NCI-H146 (cell line): ENCODE measurements at regions not wholly inside any gene's neighbourhood (a gene's known extent, or its start where the extent isn't known, plus 50 kb on each side); places are given as distances from the start of the nearest gene placed in this dataset.
"Not testable (repeated sequence)": the region's sequence is repeated elsewhere in the genome, so short reads cannot be mapped to it uniquely, and the experiment has no call there.

Experiments
- DNase-seq: peaks from one replicate; lab custom pipeline; 2025; lab: John Stamatoyannopoulos, UW

DNA sequence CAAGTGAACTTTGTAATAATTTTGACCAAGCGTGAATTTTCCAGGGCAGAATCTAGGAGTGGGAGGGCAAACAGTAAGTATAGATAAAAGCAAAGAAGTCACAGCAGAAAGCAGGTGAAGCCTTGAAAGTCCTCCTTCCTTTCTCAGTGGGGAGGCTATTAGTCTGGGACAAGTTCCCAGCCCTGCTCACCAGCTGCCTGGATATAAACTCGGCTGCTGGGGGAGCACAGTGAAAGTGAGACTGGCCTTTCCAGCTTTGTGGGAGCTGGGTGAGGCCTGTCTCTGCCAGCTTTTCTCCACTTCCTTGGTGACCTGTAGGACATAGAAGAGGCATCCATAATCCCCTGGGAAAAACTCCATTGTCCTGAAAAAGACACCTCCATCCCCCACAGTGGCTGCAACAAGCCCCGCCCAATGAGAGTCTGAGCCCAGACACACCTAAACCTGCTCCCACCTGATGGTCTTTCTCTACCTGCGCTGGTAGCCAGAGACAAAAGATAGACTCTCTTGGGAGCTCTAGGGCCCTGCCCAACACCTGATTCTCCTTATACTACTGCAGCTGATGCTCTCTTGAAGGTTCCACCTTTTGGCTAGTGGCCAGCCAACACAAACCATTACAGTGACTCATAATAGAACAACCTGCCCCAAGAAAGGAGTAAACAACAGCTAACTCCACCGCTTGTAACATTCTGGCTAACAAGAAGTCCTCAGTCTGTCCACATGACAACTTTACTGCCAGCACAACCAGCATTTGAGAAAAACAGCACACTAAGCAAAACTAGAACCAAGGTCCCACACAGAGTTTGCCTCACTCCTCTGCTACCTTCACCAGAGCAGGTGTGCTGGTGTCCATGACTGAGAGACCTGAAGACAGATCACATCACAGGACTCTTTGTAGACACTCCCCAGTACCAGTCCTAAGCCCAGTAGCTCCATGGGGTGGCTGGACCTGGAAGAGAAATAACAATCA is 252.2 kb upstream of the SLITRK6 start:
- DNase-seq, result peak; percentile 21

DNA sequence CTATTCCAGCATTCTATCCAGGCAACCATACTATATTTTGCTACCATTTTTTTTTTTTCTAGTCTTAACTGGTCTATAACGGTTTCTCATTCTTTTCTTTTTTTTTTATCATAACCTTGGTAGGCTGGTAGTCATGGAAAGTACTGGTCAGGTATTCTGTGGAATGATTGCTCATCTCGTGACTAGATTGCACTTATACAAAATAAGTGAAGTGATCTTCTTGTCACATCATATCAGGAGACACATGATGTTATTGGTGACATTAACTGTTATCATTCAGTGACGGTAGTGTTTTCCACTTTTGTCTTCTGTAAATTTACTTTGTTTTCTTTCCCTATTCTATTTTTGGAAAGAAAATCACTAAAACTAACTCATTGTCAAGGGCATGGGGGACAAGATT is 239.3 kb upstream of the SLITRK6 start:
- DNase-seq, result no peak

DNA sequence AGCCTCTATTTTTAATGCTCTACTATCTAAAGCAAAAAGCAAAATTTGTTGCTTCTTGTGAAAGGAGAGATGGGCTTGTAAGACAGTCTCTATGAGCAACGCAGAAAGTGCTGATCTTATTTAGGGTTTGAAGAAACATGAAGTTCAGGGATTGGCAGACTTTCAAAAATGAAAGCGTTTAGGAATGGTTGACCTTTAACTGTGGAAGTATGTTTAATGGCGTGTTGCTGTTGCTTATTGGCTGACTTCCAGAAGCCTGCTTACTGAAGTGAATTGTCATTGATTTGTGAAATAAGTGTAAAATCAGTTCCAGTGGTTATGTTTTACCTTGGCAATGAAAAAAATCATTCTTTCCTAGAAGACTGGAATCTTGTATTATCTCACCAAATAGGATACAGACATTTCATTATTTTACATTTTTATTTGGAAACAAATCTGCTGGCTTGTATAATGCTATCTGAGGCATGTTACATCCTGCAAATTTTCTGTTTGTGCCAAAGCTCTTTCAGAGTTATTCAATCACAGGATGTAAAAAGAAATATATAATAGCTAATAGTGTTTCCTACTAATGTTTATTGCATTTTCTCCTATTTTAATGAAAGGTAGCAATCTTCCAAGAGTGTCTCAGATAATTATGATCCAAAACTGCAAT is 221.3 kb upstream of the SLITRK6 start:
- peak; percentile 44 for DNase-seq

DNA sequence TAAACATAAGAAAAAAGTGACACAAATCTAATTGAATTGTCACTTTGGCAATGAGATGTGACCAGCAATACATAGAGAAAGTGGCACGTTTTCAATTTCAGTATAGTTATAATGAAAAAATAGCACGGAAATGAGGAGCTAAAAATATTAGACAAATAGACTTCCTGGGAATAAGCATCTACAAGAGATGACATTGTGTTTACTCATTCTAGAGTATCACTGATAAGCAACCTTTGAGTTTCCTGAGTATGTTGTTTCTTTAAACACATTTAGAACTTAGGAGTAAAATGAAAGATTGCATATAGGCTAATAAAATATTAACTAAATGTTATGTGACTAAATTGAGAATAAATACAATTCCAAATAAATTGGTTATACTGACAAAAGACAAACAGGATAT is 207.1 kb upstream of the SLITRK6 start:
- DNase-seq, result no peak

DNA sequence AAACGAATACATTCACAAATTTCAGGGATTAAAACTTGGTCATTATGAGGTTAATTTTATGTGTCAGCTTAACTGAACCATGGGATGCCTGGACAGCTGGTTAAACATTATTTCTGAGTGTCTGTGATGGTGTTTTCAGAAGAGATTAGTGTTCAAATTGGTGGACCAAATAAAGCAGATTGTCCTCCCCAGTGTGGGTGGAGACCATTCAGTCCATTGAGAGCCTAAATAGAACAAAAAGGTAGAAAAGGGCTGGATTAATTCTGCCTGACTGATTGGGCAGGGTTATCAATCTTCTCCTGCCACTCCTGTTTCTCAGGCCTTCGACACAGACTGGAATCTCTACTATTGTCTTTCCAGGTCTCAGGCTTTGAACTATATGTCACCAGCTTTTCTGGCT is 203.8 kb upstream of the SLITRK6 start:
- peak; percentile 99 for DNase-seq

DNA sequence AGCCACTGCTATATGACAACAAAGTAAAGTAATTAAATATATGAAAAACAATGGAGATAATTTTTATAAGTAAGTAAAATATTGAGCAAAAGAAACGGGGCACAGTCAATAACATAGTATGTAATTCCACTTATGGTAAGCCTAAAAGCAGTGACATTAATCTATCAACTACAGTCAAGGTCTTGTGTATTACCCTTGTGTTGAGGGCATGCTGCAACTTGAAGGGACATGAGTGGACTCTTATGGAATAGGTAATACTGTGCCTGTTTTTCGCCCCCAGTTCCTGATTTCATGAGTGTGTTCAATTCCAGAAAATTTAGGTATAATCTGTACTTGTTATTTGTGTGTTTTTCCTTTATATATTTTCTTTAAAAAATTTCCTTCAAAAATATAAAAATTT is 201.3 kb upstream of the SLITRK6 start:
- DNase-seq, result peak; percentile 7

DNA sequence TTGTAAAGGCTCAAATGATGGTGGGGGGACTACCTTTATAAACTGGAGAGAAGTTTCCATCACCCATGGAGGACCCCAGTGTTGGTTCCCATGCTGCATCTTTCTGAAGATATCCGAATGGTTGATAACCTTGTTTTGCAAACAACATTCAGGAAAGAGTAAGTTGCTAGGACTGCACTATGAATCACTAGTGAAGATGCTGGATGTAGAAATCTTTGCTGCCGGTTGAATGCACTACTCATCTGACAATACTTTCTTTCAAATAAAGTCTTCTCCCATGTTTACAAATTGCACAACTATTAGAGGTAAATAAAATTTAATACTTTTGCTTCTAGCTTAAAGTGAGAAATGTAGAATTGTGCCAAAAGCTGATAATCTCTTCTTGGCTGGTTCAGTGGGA is 198.4 kb upstream of the SLITRK6 start:
- DNase-seq, result no peak

DNA sequence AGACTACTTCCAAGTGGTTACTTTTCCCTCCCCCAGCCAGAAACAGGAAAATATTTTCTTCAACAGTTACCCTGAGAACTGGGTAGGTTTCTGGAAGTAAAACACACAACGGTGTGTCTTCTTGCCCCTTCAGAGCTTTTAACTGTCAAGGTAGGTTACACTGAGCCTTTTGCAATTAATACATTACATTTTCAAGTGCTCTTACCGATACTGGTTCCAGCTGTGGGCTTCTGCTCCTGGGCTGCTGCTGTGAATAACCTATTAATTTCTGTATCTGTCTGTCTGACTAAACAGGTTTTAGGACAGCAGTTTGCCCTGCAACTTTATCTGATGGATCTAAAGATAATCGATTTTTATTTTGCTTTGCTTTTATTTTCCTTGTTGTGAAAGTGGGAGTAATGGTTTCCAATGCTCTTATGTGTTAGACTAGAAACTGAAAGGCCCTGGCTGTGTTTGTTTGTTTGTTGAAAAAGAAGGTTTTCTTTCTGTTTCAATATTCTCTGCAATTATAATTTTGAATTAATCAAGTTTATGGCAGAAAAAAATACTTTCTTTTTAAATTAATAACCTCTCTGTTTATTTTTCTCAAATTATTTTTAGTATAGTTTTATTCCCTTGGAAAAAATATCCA is 196.7 kb upstream of the SLITRK6 start:
- DNase-seq, result peak; percentile 46

DNA sequence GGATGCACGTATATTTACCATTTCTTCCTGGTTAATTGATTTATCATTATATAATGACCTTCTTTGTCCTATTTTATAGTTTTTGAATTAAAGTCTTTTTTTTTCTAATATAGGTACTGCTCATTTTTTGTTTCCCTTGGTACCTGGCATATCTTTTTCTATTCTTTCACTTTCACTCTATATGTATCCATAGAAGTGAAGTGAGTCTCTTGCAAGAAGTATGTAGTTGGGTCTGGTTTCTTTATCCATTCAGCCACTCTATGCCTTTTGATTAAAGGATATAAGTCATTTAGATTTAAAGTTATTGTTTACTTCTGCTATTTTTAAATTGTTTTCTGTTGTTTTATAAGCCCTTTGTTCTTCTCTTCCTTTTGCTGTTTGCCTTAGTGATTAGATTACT is 194.3 kb upstream of the SLITRK6 start:
- DNase-seq, result no peak

DNA sequence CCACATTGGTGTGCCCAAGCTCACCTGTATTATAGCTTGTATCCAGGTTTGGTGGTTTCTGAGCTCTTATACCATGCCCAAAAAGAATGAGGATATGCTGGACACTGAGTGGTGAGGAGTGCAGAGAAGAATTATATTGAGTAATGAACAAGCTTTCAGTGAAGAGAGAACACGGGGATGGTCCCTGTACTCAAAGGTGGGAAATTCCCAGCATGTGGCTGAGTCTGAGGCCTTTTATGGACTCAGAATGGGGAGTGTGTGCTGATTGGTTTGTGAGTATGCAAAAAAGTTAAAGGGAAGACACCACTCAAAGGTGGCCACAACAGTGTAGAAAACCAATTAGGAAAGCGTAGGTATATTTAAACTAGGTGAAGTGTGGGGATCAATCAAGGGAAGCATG is 191.2 kb upstream of the SLITRK6 start:
- DNase-seq, result no peak

DNA sequence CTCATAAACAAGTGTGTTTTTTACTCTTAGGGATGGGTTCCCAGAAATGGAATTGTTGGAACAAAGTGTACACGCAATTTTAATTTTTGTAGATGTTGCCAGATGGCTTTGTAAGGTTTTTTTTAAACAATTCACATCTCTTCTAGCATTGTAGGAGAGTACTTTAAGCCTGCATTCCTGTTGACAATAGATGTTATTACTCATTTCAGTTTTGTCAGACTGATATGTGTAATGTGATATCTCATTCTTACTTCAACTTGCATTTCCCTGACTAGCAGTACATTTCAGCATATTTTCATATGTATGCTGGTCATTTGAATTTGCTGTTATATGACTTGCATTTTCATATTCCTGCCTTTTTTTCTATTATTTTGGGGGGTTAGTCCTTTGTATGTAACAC is 186.6 kb upstream of the SLITRK6 start:
- DNase-seq, result no peak

DNA sequence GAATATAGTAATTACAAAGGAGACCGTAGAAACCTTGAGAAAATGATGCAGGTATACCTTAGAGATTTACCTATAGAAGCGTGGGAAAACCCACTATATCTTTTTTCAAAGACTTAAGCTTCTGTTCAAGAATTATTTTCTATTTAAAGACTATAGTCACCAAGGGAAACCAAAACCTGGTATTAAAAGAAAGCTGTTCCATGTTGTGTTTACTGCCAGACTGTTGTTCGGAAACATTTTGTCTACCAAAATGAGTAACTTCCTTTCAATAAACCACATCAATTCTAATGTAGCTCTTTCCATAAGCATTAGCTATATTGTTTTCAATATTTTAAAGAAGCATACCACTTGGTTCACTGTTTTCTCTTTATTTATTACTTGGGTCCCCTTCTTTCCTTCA is 182.9 kb upstream of the SLITRK6 start:
- no peak for DNase-seq

DNA sequence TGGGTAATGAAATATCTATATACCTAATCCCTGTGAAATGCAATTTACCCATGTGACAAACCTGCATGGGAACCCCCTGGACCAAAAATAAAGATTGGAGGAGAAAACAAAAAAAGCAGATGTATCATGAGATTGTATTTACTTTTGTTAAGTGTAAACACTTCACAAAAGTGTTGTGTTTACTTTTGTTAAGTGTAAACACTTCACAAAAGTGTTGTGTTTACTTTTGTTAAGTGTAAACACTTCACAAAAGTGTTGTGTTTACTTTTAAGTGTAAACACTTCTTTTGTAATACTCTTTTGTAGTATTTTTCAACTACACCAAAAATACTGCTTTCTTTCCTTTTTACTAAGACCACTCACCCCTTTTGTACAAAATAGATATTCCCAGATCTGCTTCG is 181.2 kb upstream of the SLITRK6 start:
- not testable (repeated sequence) for DNase-seq

DNA sequence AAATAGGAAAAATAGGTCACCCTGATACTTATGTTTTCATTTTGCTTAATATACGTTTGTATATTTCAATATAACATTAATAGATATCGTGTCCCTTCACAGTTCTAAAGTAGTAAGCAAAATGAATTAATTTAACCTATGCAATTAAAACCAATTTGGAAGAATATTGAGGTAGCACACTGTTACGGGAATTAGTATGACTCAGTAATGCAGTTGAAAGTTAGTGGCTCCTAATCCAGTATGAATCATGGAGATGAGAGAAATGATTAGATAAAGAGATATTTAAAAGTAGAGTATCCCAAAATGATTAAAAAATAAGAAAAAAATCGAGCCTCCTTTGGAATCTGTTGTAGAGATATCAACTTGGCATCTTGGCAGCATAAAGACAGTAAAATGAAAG is 177.0 kb upstream of the SLITRK6 start:
- DNase-seq, result no peak

DNA sequence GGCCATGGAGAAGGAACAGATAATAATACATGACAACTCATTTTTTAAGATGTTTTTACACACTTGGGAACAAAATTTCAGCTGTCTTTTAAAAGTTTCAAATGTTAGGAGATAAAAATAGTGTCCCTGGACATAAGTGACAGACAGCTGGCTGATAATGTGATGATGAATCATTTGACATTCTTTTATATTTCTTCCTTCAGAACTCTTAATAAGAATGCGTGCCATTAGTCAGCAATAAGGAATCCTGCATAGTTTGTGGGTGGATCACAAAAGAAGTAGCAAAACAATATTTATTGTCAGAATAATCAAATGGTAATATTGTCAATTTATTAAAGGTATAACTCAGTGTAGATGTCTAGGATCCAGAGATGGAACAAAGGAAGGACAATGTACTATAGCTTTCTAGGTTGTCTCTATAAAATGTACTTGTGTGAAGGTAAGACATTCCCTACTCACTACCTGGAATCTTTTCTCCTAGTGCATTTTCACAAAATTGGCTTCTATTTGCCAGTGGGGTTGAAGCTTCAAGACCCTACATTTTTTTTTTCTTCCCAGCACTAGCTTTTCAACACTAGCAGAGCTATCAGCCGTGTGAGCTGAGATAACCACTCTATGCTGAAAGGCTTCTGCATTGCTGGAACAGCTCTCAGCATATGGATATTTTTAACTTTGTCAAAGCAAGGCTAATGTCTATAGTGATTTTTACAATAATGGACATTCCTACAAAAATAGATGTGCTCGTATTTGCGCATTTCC is 175.6 kb upstream of the SLITRK6 start:
- no peak for DNase-seq

DNA sequence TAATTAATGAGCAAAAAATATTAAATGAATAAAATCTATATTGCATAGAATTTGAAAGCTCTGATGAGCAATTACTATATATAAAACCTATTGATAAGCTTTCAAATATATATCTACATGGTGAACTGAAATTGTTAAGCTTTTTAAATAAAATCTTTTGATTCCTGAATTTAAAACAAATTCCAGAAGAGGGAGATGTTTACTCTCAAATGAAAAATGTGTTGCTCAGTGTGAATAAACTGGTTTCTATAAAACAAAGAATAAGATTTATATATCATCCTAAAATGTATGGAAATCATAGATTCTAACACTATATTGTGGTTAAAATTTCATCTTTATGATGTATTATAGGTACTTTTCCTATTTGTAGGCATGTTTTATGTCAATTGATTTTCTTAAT is 171.5 kb upstream of the SLITRK6 start:
- DNase-seq, result no peak

DNA sequence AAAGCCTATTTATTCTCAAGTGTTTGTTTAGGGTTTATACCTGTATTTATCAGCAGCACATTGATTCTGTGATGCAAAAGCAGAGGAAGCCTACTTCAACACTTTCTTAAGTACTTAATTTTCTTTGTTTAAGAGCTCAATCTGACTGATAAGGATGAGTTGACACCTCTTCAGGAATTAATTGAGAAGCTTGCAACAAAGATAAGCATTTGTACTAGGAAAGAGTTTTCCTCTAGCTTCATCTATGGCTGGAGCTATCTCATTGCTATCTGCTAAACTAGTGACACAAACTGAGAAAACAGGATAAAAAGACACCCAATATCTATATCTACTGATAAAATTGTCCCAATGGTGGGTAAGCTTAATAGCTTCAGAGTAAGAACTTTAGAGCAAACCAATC is 170.1 kb upstream of the SLITRK6 start:
- DNase-seq, result peak; percentile 5

DNA sequence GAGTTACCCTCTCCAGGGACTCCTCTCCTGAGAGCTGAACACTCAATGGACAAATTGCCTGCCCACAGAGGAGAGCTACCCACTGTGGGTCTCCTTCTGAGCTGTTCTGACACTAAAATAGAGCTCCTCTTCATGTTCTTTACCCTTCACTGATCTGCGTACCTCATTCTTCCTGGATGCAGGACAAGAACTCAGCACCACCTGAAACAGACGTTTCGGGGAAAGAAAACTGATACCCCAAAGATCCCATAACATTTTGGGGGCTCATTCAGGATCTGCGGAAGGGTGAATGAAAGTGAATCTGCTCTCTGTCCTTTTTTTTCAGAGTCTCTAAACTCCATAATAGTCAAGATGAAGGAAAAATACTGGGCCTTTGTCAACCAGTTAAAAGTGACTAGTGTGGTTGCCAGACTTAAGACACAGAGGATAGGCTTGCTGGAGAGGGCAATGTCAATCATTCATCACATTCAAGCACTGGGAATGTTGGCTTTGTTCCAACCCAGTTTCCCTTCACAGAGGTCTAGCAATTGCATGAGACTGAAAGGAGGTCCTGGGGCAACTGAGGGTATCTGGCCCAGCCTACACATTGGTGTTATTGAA is 136.7 kb upstream of the SLITRK6 start:
- DNase-seq, result no peak

DNA sequence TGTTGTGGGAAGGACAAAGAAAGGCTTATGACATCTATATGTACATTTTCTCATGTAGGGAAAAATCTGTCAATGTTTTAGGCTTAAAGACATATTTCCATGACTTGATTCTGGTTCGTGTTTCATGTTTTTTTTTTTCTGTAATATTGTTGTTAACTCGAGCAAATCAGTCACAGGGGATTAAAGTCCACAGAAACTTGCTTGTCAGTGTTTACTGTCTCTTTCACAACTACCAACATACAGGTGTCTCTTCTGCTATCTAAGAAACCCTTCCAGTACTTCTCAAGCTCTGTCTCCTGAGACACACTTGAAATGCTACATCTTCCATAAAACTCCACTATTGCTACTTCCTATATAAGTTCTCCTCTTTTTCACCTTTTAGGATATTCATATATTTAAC is 130.9 kb upstream of the SLITRK6 start:
- DNase-seq, result no peak

DNA sequence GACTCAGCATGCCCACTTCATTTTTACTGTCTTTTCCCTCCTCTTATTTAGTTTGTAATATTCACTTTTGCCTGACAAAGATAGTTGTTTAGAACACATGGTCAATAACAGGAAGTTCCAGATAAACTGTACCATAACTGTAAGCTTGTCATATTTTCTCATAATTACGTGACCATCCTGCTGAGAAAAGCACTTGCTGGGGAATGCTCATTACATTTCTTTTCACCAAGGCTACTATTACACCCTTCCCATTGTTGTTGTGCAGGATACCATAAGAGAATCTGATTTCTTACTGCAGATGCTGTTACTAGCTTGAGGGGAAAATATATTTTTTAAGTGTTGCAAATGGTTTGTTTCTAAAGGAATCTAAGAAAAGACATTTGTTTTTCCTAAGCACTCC is 111.7 kb upstream of the SLITRK6 start:
- no peak for DNase-seq

DNA sequence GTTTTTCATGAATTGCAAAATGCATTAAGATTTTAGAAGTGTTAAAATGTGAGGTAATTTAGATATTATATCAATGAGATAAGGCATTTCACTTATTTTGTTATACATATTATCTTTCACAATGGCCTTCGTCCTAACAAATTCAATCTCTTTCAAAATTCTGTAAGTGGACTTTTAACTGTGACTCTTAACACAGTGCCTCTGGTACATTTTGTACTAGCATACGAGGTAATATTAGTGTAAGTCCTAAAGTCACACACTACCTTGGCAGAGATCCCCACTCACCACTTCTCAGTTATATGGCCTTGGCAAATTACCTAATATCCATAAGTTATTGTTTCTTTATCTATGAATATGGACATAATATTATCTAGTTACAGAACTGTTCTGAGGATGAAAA is 101.3 kb upstream of the SLITRK6 start:
- DNase-seq, result no peak
